ENCODE measurements at regions not wholly inside any gene's neighbourhood (a gene's known extent, or its start where the extent isn't known, plus 50 kb on each side); places are given as distances from the start of the nearest gene placed in this dataset.

DNA sequence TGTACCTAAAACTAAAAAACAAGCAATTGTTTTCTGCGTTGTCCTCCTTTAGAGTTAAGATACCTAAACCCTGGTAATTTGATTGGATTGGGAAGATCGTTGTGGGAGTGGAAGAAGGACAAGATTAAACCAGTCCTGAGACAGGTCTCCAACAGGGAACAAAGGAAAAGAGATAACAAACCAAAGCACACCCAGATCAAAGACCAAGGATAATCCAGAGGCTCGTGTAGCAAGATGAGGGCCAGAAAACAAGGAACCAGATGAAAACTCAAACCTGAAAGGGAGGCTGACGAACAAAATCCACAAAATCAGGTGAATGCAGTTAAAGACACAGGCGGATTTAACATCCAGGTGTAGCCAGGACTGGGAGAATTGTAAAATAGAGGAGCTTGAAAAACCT, 618.1 kb downstream of the SLCO4C1 start:
- H3K4me1 ChIP-seq (ENCODE audit: insufficient read depth, low read length) = peaks cover 3% of the 10 kb centered on the region
- no peak overlapping the region for H3K4me2 ChIP-seq (ENCODE audit: insufficient read depth, low read length)
- DNase-seq (no peak), ATAC-seq (ENCODE audit: insufficient read depth, low read depth) (no peak)
- H3K36me3 ChIP-seq (ENCODE audit: insufficient read depth, low read length) = no peaks in the 10 kb centered on the region
- TF ChIP-seq CTCF (IDR thresholded peaks at IDR 0.05; ENCODE audit: borderline replicate concordance, extremely low read depth, low read length, poor library complexity, severe bottlenecking) (no peak), EZH2 (IDR thresholded peaks at IDR 0.05; ENCODE audit: borderline replicate concordance, low read depth, low read length, severe bottlenecking) (no peak)
- no peaks in the 10 kb centered on the region for H3K79me2 ChIP-seq (ENCODE audit: insufficient read depth, low read length)
- no peaks in the 10 kb centered on the region for H3K9me3 ChIP-seq (ENCODE audit: insufficient read depth, low read length, severe bottlenecking)
- H3K27ac ChIP-seq (ENCODE audit: low read length) = no peak overlapping the region
- no peak overlapping the region for H3K4me3 ChIP-seq (ENCODE audit: low read depth in 1 of 2, low read length in 2 of 2)
- H3K27me3 ChIP-seq (ENCODE audit: insufficient read depth, low read length, poor library complexity) = no peaks in the 10 kb centered on the region
- H2AFZ ChIP-seq (ENCODE audit: low read depth, low read length) = no peak overlapping the region
- H4K20me1 ChIP-seq (ENCODE audit: insufficient read depth, low read length) = no peaks in the 10 kb centered on the region
- H3K9ac ChIP-seq (ENCODE audit: low read depth, low read length) = no peak overlapping the region

- H3K4me3 ChIP-seq (ENCODE audit: low read depth in 1 of 2, low read length in 2 of 2) = no peak overlapping the region
- no peak overlapping the region for H3K9ac ChIP-seq (ENCODE audit: low read depth, low read length)
- no peak for ATAC-seq (ENCODE audit: insufficient read depth, low read depth)
- H2AFZ ChIP-seq (ENCODE audit: low read depth, low read length) = peak overlapping the region; percentile 33; the same call in 1 of the 2 replicates
- no peak for DNase-seq
- no peaks in the 10 kb centered on the region for H3K36me3 ChIP-seq (ENCODE audit: insufficient read depth, low read length)
- no peaks in the 10 kb centered on the region for H3K9me3 ChIP-seq (ENCODE audit: insufficient read depth, low read length, severe bottlenecking)
- H4K20me1 ChIP-seq (ENCODE audit: insufficient read depth, low read length) = no peaks in the 10 kb centered on the region
- H3K27me3 ChIP-seq (ENCODE audit: insufficient read depth, low read length, poor library complexity) = peaks cover 3% of the 10 kb centered on the region
- TF ChIP-seq EZH2 (IDR thresholded peaks at IDR 0.05; ENCODE audit: borderline replicate concordance, low read depth, low read length, severe bottlenecking) = no peak
- no peak for TF ChIP-seq CTCF (IDR thresholded peaks at IDR 0.05; ENCODE audit: borderline replicate concordance, extremely low read depth, low read length, poor library complexity, severe bottlenecking)
- no peak overlapping the region for H3K4me2 ChIP-seq (ENCODE audit: insufficient read depth, low read length)
- H3K79me2 ChIP-seq (ENCODE audit: insufficient read depth, low read length) = no peaks in the 10 kb centered on the region
- peaks cover 3% of the 10 kb centered on the region for H3K4me1 ChIP-seq (ENCODE audit: insufficient read depth, low read length)
- H3K27ac ChIP-seq (ENCODE audit: low read length) = no peak overlapping the region
Observed at GRCh38 chr5:101676646-101677045, 619.4 kb downstream of the SLCO4C1 start.

GRCh38 chr5:101675510-101676219, 620.4 kb downstream of the SLCO4C1 start:
- no peaks in the 10 kb centered on the region for H3K36me3 ChIP-seq (ENCODE audit: insufficient read depth, low read length)
- H3K4me2 ChIP-seq (ENCODE audit: insufficient read depth, low read length) = no peak overlapping the region
- no peak overlapping the region for H3K4me3 ChIP-seq (ENCODE audit: low read depth in 1 of 2, low read length in 2 of 2)
- ATAC-seq (ENCODE audit: insufficient read depth, low read depth) (no peak), DNase-seq (no peak)
- TF ChIP-seq CTCF (IDR thresholded peaks at IDR 0.05; ENCODE audit: borderline replicate concordance, extremely low read depth, low read length, poor library complexity, severe bottlenecking) = no peak
- no peak overlapping the region for H2AFZ ChIP-seq (ENCODE audit: low read depth, low read length)
- H3K79me2 ChIP-seq (ENCODE audit: insufficient read depth, low read length) = no peaks in the 10 kb centered on the region
- peaks cover 3% of the 10 kb centered on the region for H3K27me3 ChIP-seq (ENCODE audit: insufficient read depth, low read length, poor library complexity)
- H3K4me1 ChIP-seq (ENCODE audit: insufficient read depth, low read length) = peaks cover 3% of the 10 kb centered on the region
- H3K27ac ChIP-seq (ENCODE audit: low read length) = no peak overlapping the region
- no peak overlapping the region for H3K9ac ChIP-seq (ENCODE audit: low read depth, low read length)
- no peaks in the 10 kb centered on the region for H3K9me3 ChIP-seq (ENCODE audit: insufficient read depth, low read length, severe bottlenecking)
- H4K20me1 ChIP-seq (ENCODE audit: insufficient read depth, low read length) = no peaks in the 10 kb centered on the region

Data from DND-41 (cell line).